ENCODE measurements at regions not wholly inside any gene's neighbourhood (a gene's known extent, or its start where the extent isn't known, plus 50 kb on each side); places are given as distances from the start of the nearest gene placed in this dataset.

DNA sequence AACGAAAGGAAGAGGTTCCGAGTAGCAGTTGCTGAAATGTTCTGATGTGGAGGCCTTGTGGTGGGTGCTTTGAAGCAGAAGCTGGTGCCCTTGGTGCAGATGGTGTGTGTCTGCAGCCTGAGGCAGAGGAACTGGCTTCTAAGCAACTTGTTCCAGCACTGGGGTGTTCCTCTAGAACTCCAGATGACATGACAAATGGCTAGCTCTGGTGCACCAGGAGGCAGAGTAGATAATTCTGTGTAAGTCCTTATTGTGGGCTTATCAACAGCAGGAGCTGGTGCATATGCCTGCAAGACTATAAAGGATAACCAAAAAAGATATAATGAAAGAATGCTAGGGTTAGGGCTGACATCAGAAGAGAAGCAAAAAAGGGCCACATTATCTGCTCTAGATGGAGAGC lies 76.5 kb downstream of the ARL5B start:
- in situ Hi-C loops (cut with MboI; ENCODE audit: low sequenced_read_pairs): no loop called here

DNA sequence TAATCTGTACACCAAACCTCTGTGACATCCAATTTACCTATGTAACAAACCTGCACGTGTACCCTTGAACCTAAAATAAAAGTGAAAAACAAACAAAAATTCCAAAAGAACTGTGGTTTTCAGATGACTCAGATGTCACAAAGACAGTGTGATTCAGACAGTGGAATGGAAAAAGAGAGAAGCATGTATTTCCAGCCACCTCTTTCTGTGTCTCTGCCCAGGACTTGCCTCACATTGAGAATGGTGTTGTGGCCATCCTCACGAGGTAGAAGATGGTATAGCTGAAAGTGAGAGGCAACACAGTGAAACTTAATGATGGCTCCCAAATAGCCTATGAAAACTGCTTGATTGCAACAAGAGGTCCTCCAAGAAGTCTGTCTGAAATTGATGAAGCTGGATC lies 78.0 kb downstream of the ARL5B start:
- DNase-seq (ENCODE audit: low spot score in 2 of 2): no peak
- in situ Hi-C loops (cut with MboI; ENCODE audit: low sequenced_read_pairs): no loop called here
- Histone ChIP-seq H3K9me3 (no peaks in the 10 kb centered on the region), H3K27me3 (ENCODE audit: low read depth) (no peaks in the 10 kb centered on the region), H3K4me1 (no peaks in the 10 kb centered on the region), H3K36me3 (replicated peaks) (no peaks in the 10 kb centered on the region), H3K4me3 (no peak overlapping the region)

More for the DNA sequence above, 76.5 kb downstream of the ARL5B start:
- Histone ChIP-seq H3K4me1 (no peaks in the 10 kb centered on the region), H3K9me3 (0 out of 2 replicates have a peak, but pooled peaks cover 2% of the 10 kb centered on the region), H3K27me3 (ENCODE audit: low read depth) (no peaks in the 10 kb centered on the region), H3K4me3 (no peak overlapping the region), H3K36me3 (replicated peaks) (no peaks in the 10 kb centered on the region)
- no peak for DNase-seq (ENCODE audit: low spot score in 2 of 2)

DNA sequence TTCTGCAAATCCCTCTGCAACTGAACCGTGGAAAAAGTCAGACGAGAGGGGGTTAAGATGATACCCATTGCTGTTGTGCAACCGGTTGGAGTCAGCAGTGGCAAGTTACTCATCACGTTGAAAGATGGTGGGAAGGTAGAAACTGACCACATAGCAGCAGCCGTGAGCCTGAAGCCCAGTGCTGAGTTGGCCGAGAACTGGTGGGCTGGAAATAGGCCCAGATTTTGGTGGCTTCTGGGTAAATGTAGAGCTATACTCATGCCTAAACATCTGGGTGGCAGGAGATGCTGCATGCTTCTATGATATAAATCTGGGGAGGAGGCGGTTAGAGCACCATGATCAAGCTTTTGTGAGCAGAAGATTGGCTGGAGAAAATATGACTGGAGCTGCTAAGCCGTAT lies 78.6 kb downstream of the ARL5B start:
- Histone ChIP-seq H3K4me1 (no peaks in the 10 kb centered on the region), H3K9me3 (no peaks in the 10 kb centered on the region), H3K27me3 (ENCODE audit: low read depth) (no peaks in the 10 kb centered on the region), H3K4me3 (no peak overlapping the region), H3K36me3 (replicated peaks) (no peaks in the 10 kb centered on the region)
- no peak for DNase-seq (ENCODE audit: low spot score in 2 of 2)
- in situ Hi-C loops (cut with MboI; ENCODE audit: low sequenced_read_pairs): no loop called here

DNA sequence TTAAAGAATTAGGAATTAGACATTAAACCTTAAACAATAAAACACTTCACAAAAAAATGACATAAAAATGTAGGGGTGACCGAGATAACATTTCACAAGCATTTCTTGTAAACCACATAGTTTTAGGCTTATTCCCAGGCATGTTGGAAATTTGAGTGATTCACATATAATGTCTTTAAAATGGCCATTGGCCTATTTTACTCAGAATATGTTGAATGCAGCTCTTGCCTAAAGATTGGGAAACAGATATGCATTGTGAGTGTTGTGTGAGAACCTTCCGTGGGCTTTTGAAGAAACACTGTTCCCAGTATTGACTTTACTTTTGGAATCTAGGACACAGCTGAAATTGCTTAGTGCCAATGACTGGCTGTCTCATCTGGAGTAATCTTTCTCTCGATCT lies 79.6 kb downstream of the ARL5B start:
- Histone ChIP-seq H3K4me3 (no peak overlapping the region), H3K27me3 (ENCODE audit: low read depth) (no peaks in the 10 kb centered on the region), H3K9me3 (no peaks in the 10 kb centered on the region), H3K4me1 (no peaks in the 10 kb centered on the region), H3K36me3 (replicated peaks) (no peaks in the 10 kb centered on the region)
- DNase-seq (ENCODE audit: low spot score in 2 of 2): no peak
- in situ Hi-C loops (cut with MboI; ENCODE audit: low sequenced_read_pairs): no loop called here

DNA sequence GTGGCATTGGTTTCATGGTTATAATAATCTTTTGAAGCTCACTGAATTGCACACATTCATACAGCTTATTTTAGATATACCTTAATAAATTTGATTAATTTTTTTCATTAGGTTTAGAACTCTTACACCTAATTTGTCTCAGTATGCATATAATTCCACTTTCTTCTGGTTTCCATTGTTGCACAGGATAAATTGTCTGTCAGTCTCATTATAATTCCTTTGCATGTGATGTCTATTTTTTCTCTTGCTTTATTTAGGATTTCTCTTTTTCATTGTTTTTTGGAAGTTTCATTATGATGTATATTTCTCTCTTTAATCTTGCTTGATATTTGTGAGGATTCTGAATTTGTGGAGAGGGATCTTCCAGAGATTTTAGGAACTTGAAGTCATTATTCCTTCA lies 84.7 kb downstream of the ARL5B start:
- in situ Hi-C loops (cut with MboI; ENCODE audit: low sequenced_read_pairs): no loop called here
- Histone ChIP-seq H3K36me3 (replicated peaks) (no peaks in the 10 kb centered on the region), H3K9me3 (no peaks in the 10 kb centered on the region), H3K27me3 (ENCODE audit: low read depth) (no peaks in the 10 kb centered on the region), H3K4me3 (no peak overlapping the region), H3K4me1 (no peaks in the 10 kb centered on the region)
- no peak for DNase-seq (ENCODE audit: low spot score in 2 of 2)

DNA sequence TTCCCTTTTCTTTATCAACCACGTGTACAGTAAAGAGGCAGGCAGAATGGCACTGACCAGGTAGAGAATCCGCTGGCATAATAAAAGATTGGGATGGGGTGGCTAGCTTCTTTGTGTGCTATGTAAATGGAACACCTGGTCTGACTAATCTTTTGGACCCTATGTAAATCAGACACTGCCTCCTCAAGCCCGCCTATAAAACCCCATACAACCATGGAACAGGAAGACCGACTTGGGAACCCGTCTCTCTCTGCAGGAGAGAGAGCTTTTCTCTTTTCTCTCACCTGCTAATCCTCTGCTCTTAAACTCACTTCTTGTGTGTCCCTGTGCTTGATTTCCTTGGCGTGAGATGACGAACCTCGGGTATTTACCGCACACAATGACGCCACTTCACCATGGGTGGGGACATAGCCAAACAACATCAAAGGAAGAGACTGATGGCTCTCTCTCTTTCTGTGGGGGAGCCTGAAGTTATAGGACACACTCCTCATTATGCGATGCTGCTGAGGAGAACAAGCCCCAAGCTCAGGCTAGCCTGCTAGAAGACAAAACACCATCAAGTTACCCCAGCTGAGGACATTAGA lies 94.2 kb downstream of the ARL5B start:
- Histone ChIP-seq H3K4me3 (no peak overlapping the region), H3K4me1 (no peaks in the 10 kb centered on the region), H3K27me3 (ENCODE audit: low read depth) (no peaks in the 10 kb centered on the region), H3K9me3 (no peaks in the 10 kb centered on the region), H3K36me3 (replicated peaks) (no peaks in the 10 kb centered on the region)
- no peak for DNase-seq (ENCODE audit: low spot score in 2 of 2)
- in situ Hi-C loops (cut with MboI; ENCODE audit: low sequenced_read_pairs): no loop called here

DNA sequence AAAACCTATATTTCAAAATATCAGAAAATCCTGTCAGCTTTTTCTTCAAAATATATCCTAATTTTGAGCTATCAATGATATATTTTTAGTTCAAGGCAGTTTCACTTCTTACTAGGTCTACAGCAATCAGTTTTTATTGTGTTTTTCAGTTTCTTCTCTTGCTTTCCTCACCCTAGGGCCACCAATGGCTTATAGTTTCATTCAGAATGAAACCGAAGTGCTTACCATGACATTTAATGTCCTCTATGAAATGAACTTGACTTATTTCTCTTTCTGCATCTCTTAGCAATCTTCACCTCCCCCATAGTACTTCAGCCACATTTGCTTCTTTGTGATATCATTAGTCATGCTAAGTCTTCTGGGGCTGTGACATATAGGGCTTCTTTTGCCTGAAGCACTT lies 100.3 kb downstream of the ARL5B start:
- no peak for DNase-seq (ENCODE audit: low spot score in 2 of 2)
- in situ Hi-C loops (cut with MboI; ENCODE audit: low sequenced_read_pairs): no loop called here
- H3K4me1 ChIP-seq: no peaks in the 10 kb centered on the region
- no peaks in the 10 kb centered on the region for H3K27me3 ChIP-seq (ENCODE audit: low read depth)
- H3K9me3 ChIP-seq: no peaks in the 10 kb centered on the region
- H3K36me3 ChIP-seq (replicated peaks): no peaks in the 10 kb centered on the region
- H3K4me3 ChIP-seq: no peak overlapping the region

DNA sequence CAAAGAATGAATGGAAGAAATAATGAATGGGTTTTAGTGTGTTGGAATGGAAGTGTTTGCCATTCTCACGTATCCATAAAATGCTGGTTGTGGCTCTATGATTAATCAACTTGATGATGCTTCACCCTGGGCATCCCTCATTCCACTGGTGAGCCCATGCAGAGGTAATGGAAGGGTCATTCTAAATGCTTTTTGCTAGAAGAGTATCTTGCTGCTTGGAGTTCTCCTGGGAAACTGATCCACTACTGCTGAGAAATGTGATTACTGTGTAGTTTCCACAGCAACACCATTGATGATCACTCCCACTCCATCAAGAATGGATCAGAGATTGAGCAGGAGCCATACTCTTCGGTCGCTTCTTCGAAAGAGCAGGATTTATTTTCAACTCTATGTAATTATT lies 101.6 kb downstream of the ARL5B start:
- in situ Hi-C loops (cut with MboI; ENCODE audit: low sequenced_read_pairs): no loop called here

DNA sequence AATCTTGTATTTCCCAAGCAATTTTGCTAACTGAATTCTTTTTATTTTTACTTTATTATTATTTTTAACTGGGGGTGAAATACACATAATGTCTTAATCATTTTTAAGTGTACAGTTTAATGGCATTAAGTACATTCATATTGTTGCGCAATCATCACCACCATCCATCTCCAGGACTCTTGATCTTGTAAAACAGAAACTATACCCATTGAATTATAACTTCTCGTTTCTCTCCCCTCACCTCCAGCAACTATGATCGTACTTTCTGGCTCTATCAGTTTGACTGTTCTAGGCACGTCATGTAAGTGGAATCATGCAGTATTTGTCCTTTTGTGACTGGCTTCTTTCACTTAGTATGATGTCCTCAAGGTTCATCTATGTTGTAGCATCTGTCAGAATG lies 108.8 kb downstream of the ARL5B start:
- Histone ChIP-seq H3K9me3 (no peaks in the 10 kb centered on the region), H3K4me3 (no peak overlapping the region), H3K4me1 (no peaks in the 10 kb centered on the region), H3K27me3 (ENCODE audit: low read depth) (no peaks in the 10 kb centered on the region), H3K36me3 (replicated peaks) (no peaks in the 10 kb centered on the region)
- in situ Hi-C loops (cut with MboI; ENCODE audit: low sequenced_read_pairs): no loop called here
- DNase-seq (ENCODE audit: low spot score in 2 of 2): no peak

More for the DNA sequence above, 101.6 kb downstream of the ARL5B start:
- no peak for DNase-seq (ENCODE audit: low spot score in 2 of 2)
- no peaks in the 10 kb centered on the region for H3K9me3 ChIP-seq
- H3K4me3 ChIP-seq: no peak overlapping the region
- no peaks in the 10 kb centered on the region for H3K36me3 ChIP-seq (replicated peaks)
- H3K27me3 ChIP-seq (ENCODE audit: low read depth): no peaks in the 10 kb centered on the region
- no peaks in the 10 kb centered on the region for H3K4me1 ChIP-seq

DNA sequence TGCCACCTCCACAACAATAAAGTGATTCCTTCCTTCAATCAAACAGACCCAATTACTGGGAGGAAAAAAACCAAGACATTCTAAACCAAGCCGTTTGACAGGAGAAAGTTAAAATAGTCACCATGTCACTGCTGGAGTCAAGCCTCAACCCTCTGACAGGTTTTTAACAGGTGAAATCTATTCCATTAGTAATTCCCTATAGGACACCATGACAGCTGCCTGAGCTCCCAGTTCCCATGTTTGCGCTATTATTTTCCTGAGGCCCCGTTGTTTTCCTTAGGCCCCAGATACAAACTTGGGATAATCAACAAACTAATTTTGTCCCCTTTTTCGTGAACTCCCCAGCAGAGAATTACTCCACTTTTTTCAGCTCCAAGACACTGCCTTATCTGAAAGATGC lies 113.9 kb downstream of the ARL5B start:
- Histone ChIP-seq H3K27me3 (ENCODE audit: low read depth) (no peaks in the 10 kb centered on the region), H3K4me3 (no peak overlapping the region), H3K36me3 (replicated peaks) (no peaks in the 10 kb centered on the region), H3K4me1 (no peaks in the 10 kb centered on the region), H3K9me3 (no peaks in the 10 kb centered on the region)
- no peak for DNase-seq (ENCODE audit: low spot score in 2 of 2)
- in situ Hi-C loops (cut with MboI; ENCODE audit: low sequenced_read_pairs): no loop called here

DNA sequence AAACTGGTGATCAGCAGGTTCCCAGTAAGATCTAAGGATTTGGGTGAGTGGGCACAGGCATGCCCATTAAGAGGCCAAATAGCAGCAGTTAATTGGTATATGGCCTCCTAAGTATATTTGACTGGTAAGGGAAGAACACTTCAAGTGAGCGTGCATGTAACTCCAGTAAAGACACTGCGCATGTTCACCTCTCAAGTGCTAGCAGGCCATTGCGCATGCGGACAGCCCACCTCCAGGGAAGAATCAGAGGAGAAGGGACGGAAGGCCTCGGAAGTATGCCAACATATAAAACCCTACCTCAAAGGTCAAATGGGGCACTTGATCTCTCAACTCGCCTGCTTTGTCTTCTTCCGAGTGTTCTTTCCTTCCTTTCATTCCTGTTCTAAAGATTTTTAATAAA lies 118.0 kb downstream of the ARL5B start:
- H3K4me3 ChIP-seq: no peak overlapping the region
- no peaks in the 10 kb centered on the region for H3K4me1 ChIP-seq
- in situ Hi-C loops (cut with MboI; ENCODE audit: low sequenced_read_pairs): no loop called here
- no peaks in the 10 kb centered on the region for H3K27me3 ChIP-seq (ENCODE audit: low read depth)
- no peaks in the 10 kb centered on the region for H3K9me3 ChIP-seq
- no peak for DNase-seq (ENCODE audit: low spot score in 2 of 2)
- no peaks in the 10 kb centered on the region for H3K36me3 ChIP-seq (replicated peaks)

DNA sequence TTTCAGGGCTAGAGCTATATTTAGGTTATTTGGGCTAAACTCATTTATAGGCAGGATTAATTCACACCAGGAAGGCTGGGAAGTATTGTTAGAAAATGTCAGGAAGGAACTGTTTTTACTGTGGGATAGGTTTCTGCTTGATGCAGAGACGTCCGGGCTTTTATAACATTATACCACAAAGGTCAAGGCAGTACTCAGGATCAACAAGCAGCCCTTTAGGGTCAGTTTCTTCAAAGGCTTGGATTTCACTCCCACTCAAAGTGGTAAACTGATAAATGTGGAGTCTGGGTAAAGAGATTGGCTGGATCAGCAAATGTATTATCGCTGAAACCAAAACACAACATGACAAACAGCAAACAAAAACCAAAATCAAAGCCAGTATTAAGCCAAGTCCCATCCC lies 127.2 kb downstream of the ARL5B start:
- DNase-seq (ENCODE audit: low spot score in 2 of 2): no peak
- H3K4me3 ChIP-seq: no peak overlapping the region
- in situ Hi-C loops (cut with MboI; ENCODE audit: low sequenced_read_pairs): no loop called here
- H3K9me3 ChIP-seq: no peaks in the 10 kb centered on the region
- H3K36me3 ChIP-seq (replicated peaks): no peaks in the 10 kb centered on the region
- H3K27me3 ChIP-seq (ENCODE audit: low read depth): no peaks in the 10 kb centered on the region; the same call in 1 of the 2 replicates
- H3K4me1 ChIP-seq: no peaks in the 10 kb centered on the region

DNA sequence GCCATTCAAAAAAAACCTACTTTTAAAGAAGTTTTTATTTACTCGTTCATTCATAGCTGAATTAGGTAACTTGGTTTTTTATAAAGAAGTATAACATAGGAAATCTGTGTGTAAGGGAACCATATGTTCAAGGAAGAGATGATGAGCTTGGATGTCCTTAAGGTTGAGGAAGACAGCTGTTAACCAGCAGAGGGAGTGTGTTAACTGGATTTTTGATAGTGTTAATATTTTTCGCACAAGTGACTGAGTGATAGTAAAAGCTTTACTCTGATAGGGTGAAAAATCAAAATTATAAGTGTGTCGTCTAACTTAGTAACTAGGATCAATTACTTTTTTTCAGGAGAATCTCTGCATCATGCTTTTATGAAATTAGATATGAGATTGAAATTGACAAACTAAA lies 134.7 kb downstream of the ARL5B start:
- in situ Hi-C loops (cut with MboI; ENCODE audit: low sequenced_read_pairs): no loop called here
- no peak for DNase-seq (ENCODE audit: low spot score in 2 of 2)
- Histone ChIP-seq H3K4me3 (no peak overlapping the region), H3K9me3 (no peaks in the 10 kb centered on the region), H3K27me3 (ENCODE audit: low read depth) (no peaks in the 10 kb centered on the region), H3K36me3 (replicated peaks) (no peaks in the 10 kb centered on the region), H3K4me1 (no peaks in the 10 kb centered on the region)

DNA sequence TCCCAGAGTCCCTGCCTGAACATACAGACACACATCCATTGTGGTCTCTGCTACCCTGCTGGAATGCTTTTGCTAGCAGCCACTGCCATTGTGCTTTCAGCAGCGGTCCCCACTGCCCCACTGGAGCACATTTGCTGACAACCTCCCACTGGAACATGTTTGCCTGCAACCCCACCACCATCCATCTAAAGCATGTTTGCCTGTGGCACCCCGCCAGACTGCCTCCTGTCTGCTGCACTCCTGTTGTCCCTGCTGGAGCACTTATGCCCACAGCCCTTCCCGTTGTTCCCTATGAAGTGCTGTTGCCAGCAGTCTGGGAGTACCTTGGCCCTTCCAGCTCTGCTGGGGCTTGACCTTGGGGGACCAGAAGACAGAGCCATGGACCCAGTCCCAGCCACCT lies 136.3 kb downstream of the ARL5B start:
- DNase-seq (ENCODE audit: low spot score in 2 of 2): no peak
- Histone ChIP-seq H3K27me3 (ENCODE audit: low read depth) (no peaks in the 10 kb centered on the region), H3K36me3 (replicated peaks) (no peaks in the 10 kb centered on the region), H3K4me3 (no peak overlapping the region), H3K4me1 (no peaks in the 10 kb centered on the region), H3K9me3 (no peaks in the 10 kb centered on the region)
- in situ Hi-C loops (cut with MboI; ENCODE audit: low sequenced_read_pairs): no loop called here

DNA sequence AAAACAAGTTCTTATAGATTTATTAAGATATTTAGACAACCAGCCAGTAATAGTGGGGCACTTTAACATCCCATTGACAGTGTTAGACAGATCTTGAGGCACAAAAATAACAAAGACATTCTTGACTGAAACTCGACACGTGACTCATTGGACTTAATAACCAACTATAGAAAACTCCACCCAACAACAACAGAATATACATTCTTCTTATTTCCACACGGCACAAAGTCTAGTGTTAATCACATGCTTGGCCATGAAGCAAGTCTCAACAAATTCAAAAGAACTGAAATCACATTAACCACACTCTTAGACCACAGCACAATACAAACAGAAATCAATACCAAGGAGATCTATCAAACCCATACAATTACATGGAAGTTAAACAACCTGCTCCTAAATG lies 138.1 kb downstream of the ARL5B start:
- Histone ChIP-seq H3K4me1 (no peaks in the 10 kb centered on the region), H3K27me3 (ENCODE audit: low read depth) (no peaks in the 10 kb centered on the region), H3K36me3 (replicated peaks) (no peaks in the 10 kb centered on the region), H3K4me3 (no peak overlapping the region), H3K9me3 (no peaks in the 10 kb centered on the region)
- in situ Hi-C loops (cut with MboI; ENCODE audit: low sequenced_read_pairs): no loop called here
- no peak for DNase-seq (ENCODE audit: low spot score in 2 of 2)

All from HAP-1 (cell line).